ENCODE measurements at regions not wholly inside any gene's neighbourhood (a gene's known extent, or its start where the extent isn't known, plus 50 kb on each side); places are given as distances from the start of the nearest gene placed in this dataset.

GRCh38 chr13:106104281-106104901, 431.1 kb downstream of the EFNB2 start:
- CTCF ChIA-PET (ENCODE audit: partially characterized antibody): no interaction called here
- H3K9ac ChIP-seq (replicated peaks in 1 of 4; ENCODE audit: extremely low read depth in 1 of 4, low read depth in 3 of 4, low read length in 3 of 4): no peak overlapping the region
- H4K5ac ChIP-seq (ENCODE audit: insufficient read length, low read depth, low read length): no peak overlapping the region
- 0 out of 2 replicates have a peak overlapping the region, but pooled peaks have one; percentile 30 for H2AK5ac ChIP-seq (ENCODE audit: low read depth, low read length)
- no peak overlapping the region for H3K18ac ChIP-seq (ENCODE audit: extremely low read depth, low read length)
- no peak overlapping the region for H3K4me2 ChIP-seq (ENCODE audit: insufficient read depth in 1 of 2, low read depth in 2 of 2, low read length in 2 of 2)
- no peak overlapping the region for H3K4ac ChIP-seq (replicated peaks; ENCODE audit: insufficient read length, low read depth, low read length)
- peaks cover 5 to 15% (median 12%) of the 10 kb centered on the region in 4 experiments; a peak in 5 of 7 replicates for H3K4me1 ChIP-seq (replicated peaks in 1 of 4; ENCODE audit: control insufficient read depth in 3 of 4, insufficient read depth in 4 of 4, low read length in 3 of 4)
- no peak overlapping the region for H3K14ac ChIP-seq (ENCODE audit: insufficient read length)
- FAIRE-seq (no peak), DNase-seq (ENCODE audit: low read depth in 1 of 2, low spot score in 2 of 2) (no peak)
- H3K79me2 ChIP-seq (ENCODE audit: control insufficient read depth in 1 of 2, insufficient read depth in 2 of 2, low read length in 2 of 2): no peaks in the 10 kb centered on the region
- no peak overlapping the region for H2BK120ac ChIP-seq (replicated peaks; ENCODE audit: low read depth, low read length)
- no peak overlapping the region for H3K23ac ChIP-seq (ENCODE audit: insufficient read length)
- H3K27me3 ChIP-seq (replicated peaks in 1 of 4; ENCODE audit: control insufficient read depth in 3 of 4, extremely low read depth in 1 of 4, insufficient read depth in 3 of 4, low read length in 3 of 4): no peaks in the 10 kb centered on the region; a peak in 1 of 7 replicates
- WGBS, 2 experiments (ENCODE audit: extremely low coverage in 1 of 2, insufficient coverage in 1 of 2, insufficient read length in 1 of 2, insufficient replicate concordance in 2 of 2, low coverage in 1 of 2, low lambda C conversion rate in 2 of 2, missing lambda C conversion rate in 1 of 2): 97% methylated on average over 3 of the region's 3 CpGs; no CpG with 5 or more reads in 1 of the 2 experiments
- no peaks in the 10 kb centered on the region for H3K9me3 ChIP-seq (ENCODE audit: insufficient read depth in 2 of 2, low read depth in 1 of 2, low read length in 1 of 2)
- H3K56ac ChIP-seq (replicated peaks; ENCODE audit: insufficient read length, low read depth, low read length): no peak overlapping the region
- POLR2A ChIA-PET (ENCODE audit: partially characterized antibody): interaction anchor here (0.7 kb wide), 1 partner anchor 222 kb away, joined by 3 read pairs; no protein-coding TSS in a partner anchor
- H2BK20ac ChIP-seq (ENCODE audit: low read length): no peak overlapping the region
- H2BK12ac ChIP-seq (ENCODE audit: low read depth, low read length): no peak overlapping the region
- H3K36me3 ChIP-seq (ENCODE audit: control insufficient read depth in 2 of 4, insufficient read depth in 4 of 4, low read length in 3 of 4): no peaks in the 10 kb centered on the region
- no peaks in the 10 kb centered on the region for H4K20me1 ChIP-seq (replicated peaks in 1 of 2; ENCODE audit: control insufficient read depth in 1 of 2, insufficient read depth in 2 of 2, low read length in 2 of 2)
- H2BK5ac ChIP-seq (ENCODE audit: low read depth, low read length): no peak overlapping the region
- H3K23me2 ChIP-seq (ENCODE audit: low read depth, low read length): no peaks in the 10 kb centered on the region
- H2BK15ac ChIP-seq (ENCODE audit: low read length): no peak overlapping the region
- H3K27ac ChIP-seq (ENCODE audit: low read depth, low read length): no peak overlapping the region
- no peak overlapping the region for H2AFZ ChIP-seq (ENCODE audit: low read length)
- no peak overlapping the region for H4K8ac ChIP-seq (ENCODE audit: extremely low read depth, insufficient read depth, low read length)
- H3K4me3 ChIP-seq (ENCODE audit: extremely low read depth in 1 of 4, insufficient read depth in 2 of 4, low read depth in 3 of 4, low read length in 4 of 4): no peak overlapping the region
- H4K91ac ChIP-seq (replicated peaks; ENCODE audit: insufficient read length, low read length): no peak overlapping the region
- H3K79me1 ChIP-seq (ENCODE audit: low read depth, low read length): no peaks in the 10 kb centered on the region
- TF ChIP-seq RFX5 (IDR thresholded peaks at IDR 0.05; ENCODE audit: borderline replicate concordance, low read depth, low read length) (no peak), YY1 (IDR thresholded peaks at IDR 0.05; ENCODE audit: low read depth, low read length) (no peak), EP300 (IDR thresholded peaks at IDR 0.05; ENCODE audit: borderline replicate concordance in 1 of 2, low read depth in 2 of 2, low read length in 2 of 2) (no peak), JUN (IDR thresholded peaks at IDR 0.05; ENCODE audit: low read depth, low read length) (no peak), CEBPB (IDR thresholded peaks at IDR 0.05; ENCODE audit: low read depth, low read length) (no peak), NANOG (IDR thresholded peaks at IDR 0.05; ENCODE audit: insufficient read depth, low read depth, low read length, poor library complexity, severe bottlenecking) (no peak), GTF2F1 (IDR thresholded peaks at IDR 0.05; ENCODE audit: borderline replicate concordance, low read depth, low read length) (no peak), KDM5A (IDR thresholded peaks at IDR 0.05; ENCODE audit: low read length) (no peak), SP2 (IDR thresholded peaks at IDR 0.05; ENCODE audit: low read length) (no peak), PHF8 (conservative IDR thresholded peaks at IDR 0.05; ENCODE audit: low read depth, low read length) (no peak), MAX (IDR thresholded peaks at IDR 0.05) (no peak), RNF2 (IDR thresholded peaks at IDR 0.05; ENCODE audit: borderline replicate concordance, low read depth, low read length, missing control alignments, poor library complexity, severe bottlenecking) (no peak), RAD21 (IDR thresholded peaks at IDR 0.05 in 1 of 2, conservative IDR thresholded peaks at IDR 0.05 in 1 of 2; ENCODE audit: low read depth in 2 of 2, low read length in 2 of 2) (no peak)
